NCI-H1417 (cell line): ENCODE measurements at regions not wholly inside any gene's neighbourhood (a gene's known extent, or its start where the extent isn't known, plus 50 kb on each side); places are given as distances from the start of the nearest gene placed in this dataset.

ENCODE experiments used
- DNase-seq, 3 experiments: peaks; one replicate each; lab custom pipeline; 2025; lab: John Stamatoyannopoulos, UW

DNA sequence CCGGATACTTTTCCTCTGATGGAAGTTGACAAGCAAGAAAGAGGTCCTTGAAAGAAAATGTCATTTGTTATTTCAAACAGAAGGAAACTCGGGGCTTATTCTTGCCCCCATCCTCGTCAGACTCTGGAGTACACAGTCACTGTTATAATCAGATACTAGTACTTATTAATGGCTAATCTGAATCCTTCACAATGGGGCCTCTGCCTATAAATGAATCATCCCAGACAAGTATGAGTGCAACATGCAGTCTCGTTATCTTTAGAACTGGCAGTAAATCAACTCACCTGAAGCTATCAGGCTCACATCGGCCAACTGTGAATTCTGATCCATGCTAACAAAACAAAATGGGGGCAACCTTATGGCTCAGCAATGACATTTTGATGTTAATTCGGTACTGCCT is 216.7 kb downstream of the GRIN2B start:
- peak in 1 of 3 experiments; percentile 31 for DNase-seq

- peak in 2 of 3 experiments; percentile 69 to 91 for DNase-seq
Measured at GRCh38 chr12:13749389-13749788, 232.0 kb downstream of the GRIN2B start.

- DNase-seq, result peak in 1 of 3 experiments; percentile 44
Measured at GRCh38 chr12:13745111-13745860, 236.1 kb downstream of the GRIN2B start.

DNA sequence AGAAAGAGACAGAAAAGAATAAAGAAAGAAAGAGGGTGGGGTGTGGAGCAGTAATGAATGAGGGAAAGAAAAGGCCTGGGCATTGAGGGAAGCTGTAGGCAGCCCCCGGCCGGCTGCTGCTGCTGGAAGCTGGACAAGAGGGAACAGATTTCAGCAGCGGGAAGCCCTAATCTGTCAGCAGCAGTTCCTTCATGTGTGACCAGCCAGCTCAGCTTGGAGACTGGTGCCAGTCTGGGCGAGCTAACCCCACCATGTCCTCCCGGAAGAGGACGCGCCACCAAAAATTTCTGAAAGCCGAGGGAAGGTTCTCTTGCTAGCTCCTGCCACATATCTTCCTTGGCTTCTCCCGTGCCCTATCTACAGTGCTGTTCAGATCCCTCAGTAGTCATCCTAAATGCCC is 236.8 kb downstream of the GRIN2B start:
- DNase-seq, result no peak

DNA sequence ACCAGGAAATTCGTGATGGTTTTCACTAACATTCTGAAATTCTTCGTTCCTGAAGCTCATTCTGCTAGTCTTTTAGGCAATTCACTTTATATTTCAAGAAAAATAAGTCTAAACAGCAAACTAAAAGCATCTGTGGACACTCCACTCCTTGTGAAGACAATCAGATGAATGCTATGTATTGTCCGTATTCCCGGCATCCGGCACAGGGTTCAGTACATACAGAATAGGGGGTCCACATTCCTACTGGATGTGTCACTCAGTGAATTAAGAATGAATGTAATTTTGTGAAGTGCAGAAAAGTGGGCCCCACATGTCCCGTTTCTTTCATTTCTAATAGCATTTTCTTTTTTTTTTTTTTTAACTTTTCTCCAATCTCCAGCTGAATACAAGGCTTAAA is 241.3 kb downstream of the GRIN2B start:
- no peak for DNase-seq

DNA sequence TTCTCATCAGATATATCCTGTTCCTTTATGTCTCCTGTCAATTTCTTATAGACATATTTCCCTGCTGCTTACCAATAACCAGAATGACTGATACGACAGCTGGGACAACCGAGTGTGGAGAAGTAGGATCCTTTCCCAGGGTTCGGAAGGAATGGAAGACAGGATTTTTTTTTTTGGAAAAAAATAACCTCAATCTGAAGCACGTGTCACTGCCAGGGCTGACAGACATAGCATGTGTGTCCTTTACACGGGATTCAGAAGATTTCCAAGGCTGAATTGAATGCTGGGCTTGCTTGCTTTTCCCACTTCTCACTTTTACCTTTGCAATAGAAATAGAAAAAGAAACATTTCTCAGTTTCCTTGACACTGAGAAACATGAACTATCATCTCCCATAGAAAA is 245.7 kb downstream of the GRIN2B start:
- DNase-seq, result no peak

DNA sequence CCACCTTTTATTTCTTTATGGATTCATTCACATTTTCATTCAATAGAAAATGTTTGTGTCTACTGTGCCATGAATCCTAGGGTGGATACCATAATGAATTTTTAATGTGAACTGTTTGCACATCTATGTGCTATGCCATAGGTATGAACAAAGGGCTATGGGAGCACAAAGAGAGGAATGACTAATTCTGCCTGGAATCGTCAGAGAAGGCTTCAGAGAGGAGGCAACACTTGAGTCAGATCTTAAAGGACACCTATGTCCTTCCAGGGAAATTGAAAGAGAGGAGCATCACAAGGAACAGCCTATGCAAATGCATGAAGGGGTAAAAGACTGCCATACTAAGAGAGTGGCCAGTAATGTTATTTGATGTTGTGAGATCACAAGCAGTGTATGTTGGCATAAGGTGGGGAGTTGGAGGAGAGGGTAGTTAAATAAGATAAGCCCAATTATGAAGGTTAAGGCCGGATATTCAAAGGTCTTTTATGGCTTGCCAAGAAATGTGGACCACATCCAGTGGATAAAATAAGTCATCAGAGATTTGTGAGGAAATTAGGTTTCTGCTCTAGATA is 246.7 kb downstream of the GRIN2B start:
- DNase-seq, result no peak

GRCh38 chr12:13727707-13728195 is 253.7 kb downstream of the GRIN2B start:
- peak; percentile 48 to 87 (median 50) for DNase-seq

DNA sequence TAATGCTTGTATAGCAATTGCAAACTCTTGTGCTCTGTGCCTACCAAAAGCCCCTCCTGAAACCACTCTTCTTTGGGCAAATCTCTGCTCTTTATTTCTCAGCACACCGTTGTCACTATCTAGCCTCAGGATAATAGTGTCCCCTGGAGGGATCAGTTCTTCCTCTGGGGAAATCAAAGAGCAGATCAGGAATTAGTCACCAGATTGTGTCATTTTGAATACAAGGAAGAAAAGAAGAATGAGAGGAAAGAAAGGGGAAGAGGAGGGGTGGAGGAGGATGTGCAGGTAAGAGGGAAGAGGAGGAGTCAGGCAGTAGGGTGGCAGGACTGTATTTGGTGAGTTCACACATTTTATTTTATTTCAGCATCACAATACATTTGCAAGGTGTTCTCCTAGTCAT is 256.4 kb downstream of the GRIN2B start:
- DNase-seq, result no peak

GRCh38 chr12:13724136-13724535 is 257.3 kb downstream of the GRIN2B start:
- no peak for DNase-seq

DNA sequence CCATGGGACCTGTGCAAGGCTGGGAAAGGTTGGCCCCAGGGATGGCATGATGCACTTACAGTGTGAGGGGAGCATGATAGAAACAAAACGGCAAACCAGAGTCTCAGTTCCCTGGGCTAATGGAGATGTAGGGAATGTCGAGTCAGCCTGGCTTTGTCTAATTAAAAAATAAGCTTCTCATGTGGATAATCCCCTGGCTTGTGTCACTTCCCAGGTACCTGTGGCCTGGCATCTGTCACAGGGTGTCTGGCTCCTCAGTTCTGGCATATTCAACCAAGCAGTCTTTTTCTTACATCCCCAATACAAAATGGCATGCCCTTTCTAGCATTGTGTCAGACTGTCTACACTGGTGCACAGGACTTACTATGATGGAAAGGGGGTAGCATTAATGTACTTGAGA is 261.4 kb downstream of the GRIN2B start:
- DNase-seq, result no peak

DNA sequence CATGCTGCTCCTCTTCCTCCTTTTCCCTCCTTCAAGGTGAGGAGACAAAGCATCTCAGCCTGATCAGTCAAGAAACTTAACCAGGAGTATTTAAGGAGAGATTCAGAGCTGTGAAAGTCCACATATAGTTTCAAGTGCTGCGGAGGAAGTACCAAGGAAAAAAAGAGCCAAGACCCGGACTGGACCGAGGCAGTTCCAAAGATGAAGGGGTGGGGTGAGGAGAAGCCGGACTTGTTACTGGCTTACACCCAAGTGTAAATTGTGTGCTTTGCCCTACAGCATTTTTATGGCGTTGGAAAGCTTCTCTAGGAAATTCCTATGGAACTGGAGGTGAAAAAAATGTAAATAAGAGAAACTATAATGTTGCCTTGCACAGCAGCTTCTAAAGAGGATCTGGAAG is 263.1 kb downstream of the GRIN2B start:
- no peak for DNase-seq

DNA sequence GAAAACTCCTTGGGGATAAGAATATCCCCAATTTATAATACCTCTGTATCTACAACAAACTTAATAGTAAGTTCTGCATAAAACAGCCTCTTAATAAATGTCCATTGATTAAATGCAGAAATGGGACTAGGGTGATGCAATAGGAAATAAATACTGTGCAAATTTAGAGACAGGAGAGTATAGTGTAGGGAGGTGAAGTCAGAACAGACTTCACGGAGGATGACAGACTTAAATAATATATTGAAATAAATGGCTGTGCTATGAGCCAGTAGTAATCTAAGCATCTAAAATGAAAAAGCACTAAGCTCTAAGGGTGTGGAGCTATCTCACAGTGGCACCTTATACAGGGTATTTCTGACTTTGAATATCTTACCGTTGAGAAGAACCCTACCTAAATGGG is 265.3 kb downstream of the GRIN2B start:
- DNase-seq, result no peak

GRCh38 chr12:13713556-13714410 is 267.6 kb downstream of the GRIN2B start:
- DNase-seq, result peak in 1 of 3 experiments; percentile 49

- no peak for DNase-seq
Measured at GRCh38 chr12:13707829-13708228, 273.6 kb downstream of the GRIN2B start.

- peak in 2 of 3 experiments; percentile 32 to 75 for DNase-seq
Measured at GRCh38 chr12:13702381-13702780, 279.0 kb downstream of the GRIN2B start.

GRCh38 chr12:13701502-13701901 is 279.9 kb downstream of the GRIN2B start:
- no peak for DNase-seq

DNA sequence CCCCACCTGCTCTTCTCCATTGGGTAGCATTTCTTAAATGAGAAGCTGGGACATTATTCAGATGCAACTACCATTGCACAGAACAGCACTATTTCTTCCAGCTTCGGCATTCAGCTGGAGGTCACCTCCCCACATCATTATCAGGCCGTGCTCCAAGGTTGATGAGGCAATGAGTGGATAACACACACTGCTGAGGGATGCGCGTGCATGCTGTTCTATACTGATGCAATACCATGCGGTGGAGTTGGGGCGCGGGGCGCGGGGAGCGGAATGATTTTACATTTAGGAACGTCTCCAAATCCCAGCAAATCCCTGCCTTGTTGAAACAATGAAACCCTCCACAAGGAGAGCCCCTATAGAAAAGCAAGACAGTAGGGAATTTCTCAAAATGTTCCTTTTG is 283.4 kb downstream of the GRIN2B start:
- no peak for DNase-seq

DNA sequence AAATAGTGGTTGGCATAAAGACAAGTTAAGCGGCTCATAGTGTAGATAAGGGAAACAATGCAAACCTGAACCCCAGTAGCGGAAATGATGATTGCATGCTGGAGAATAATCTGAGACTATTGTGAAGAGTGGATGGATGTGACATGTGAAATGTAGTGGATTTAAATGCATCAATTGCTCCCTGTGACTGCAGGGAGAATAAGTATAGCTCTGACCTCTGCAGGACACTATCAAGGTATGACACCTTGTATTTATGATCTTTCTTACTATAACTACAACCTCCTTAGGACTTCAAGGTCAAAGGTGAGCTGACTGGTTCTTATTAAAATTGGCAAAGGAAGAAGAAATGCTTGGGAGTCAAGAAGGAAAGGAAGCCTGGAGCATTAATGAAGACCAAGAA is 285.6 kb downstream of the GRIN2B start:
- no peak for DNase-seq

- no peak for DNase-seq
Measured at GRCh38 chr12:13692332-13692731, 289.1 kb downstream of the GRIN2B start.

DNA sequence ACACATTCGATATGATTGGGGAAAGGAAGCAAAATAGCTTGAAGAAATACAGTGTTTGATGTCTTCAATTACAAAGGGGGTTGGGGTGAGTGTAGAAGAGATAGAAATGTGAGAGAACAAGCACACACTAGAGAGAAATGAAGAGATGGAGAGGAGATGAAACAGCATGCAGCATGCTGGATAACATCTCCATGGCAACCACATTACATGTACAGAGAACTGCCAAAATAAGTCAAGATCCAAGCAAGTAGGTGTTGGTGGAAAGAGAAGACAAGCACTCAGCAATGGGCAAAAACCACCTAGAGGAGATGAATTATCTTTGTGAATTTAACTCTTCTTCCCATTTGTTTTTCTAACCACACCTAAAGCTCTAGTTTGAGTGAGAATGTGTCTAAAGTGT is 289.8 kb downstream of the GRIN2B start:
- peak in 1 of 3 experiments; percentile 16 for DNase-seq

DNA sequence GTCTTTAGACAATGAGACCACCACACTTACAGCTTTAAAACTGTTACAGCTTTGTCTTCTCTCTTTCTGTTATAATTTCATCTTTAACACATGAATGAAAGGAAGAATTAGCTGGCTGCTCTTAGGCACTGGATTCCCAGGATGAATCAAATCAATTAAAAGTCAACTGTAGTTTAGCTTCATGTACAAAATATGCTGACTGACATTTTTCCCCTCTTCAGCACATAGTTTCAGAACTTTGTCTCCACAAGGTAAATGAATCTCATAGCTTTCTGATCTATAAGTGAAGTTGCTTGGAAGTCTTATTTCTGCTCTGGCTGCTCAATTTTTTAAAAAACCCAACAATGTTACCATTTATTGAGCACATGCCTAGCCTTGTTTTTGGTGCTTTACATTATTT is 293.8 kb downstream of the GRIN2B start:
- DNase-seq, result no peak

DNA sequence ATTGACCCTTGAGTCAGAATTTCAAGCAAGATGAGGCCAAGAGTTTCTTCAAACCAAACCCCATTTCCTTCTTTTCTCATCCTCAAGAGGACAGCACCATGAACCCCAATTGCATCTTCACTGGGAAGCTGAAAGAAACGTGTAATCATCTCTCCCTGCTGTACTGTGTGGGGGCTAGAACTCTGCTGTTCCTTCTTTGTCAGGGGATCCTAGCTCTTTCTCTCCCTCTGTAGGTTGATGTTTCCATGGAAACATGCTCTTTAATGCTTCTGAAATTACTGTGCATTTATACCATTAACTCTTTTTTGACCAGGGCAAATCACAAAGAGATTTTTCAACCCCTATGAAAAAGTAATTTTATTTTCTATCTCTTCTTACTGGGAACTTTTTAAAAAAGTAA is 295.1 kb downstream of the GRIN2B start:
- peak in 1 of 3 experiments; percentile 16 for DNase-seq
